ENCODE measurements at regions not wholly inside any gene's neighbourhood (a gene's known extent, or its start where the extent isn't known, plus 50 kb on each side); places are given as distances from the start of the nearest gene placed in this dataset.

DNA sequence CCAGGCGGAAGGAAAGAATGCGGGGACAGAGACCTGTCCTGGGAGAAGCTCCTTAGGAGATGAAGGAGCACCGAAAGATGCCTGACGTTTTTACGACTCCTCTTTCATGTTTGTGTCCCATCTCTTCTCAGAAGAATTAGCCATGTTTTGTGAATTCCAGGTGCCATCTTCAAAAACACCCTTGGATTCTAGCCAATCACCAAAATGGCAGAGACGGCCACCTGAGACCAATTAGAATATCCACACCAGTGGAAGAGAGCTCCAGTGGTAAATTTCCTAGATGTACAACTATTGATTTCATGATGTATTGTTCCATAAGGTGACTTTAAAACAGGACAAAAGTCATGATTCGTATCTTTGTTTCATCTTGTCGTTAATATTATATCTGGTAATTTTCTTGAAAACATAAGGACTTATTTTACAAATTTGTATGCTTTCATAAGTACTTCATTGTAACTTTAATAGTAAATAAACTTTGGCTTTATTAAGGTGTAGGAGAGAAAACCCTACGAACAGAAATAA, 62.3 kb upstream of the NUDT4 start:
- DNase-seq: no peak

GRCh38 chr12:93315907-93316622, 61.7 kb upstream of the NUDT4 start:
- no peak for DNase-seq

GRCh38 chr12:93316623-93316971, 61.1 kb upstream of the NUDT4 start:
- no peak for DNase-seq

- DNase-seq: peak; percentile 42 to 55
These were observed 60.5 kb upstream of the NUDT4 start for GRCh38 chr12:93317227-93317626.

DNA sequence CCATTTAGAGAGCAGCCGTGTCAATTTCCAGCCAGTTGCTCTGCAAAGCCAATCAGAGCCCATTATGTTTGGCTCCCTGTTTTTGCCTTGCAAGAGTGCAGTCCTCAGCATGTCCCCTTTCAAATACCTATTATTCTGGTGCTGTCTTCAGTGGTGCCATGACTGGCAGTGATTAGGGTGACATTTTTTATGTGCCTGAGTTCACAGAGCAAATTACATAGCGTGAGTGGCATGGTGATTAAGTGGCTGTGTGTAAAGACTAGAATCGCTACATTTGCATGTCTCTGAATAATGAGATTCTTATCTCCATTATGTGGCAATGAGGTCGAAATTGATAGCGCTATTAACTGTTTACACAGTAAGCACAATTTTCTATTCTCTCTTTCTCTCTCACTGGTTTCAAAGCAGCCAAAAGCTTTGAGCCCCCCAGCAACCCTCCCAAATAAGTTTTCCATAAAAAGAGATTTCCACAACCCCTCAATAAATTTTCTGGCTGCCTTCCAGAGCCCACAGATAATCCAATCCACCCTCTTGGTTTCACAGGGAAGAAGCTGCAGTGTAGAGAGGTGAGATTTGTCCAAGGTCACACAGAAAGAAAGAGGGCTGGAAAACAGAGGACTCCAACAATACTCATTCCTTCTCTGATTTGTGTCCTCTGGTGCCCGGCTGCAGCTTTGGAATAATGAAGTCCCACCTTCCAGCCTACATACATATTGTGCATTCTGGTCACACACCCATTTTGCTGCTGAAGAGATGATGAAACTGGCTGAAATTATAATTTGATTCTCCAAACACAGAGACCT, 58.8 kb upstream of the NUDT4 start:
- no peak for DNase-seq

DNA sequence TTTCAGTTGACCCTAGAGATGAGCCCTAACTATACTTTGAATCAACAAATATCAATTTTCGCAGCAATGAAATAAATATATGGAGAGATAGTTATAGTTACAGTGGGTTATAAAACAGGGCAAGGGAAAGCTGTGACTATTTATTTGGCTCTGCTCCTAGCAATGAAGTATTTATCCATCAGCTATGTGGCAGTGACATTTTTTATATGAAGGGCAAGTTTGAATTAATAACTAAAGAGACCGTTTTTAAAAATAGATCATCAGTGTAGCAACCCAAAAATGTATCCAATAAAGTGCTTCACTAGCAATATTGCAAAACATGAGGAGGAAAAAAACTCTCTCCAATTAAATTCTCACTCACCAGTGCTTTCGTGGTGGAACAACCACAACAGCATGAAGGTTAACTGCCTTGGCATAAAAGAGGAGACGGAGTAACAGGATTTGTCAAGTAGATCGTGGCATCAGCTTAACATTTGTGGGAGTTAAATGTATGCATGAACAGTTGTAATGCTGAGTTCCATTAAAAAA, 58.1 kb upstream of the NUDT4 start:
- no peak for DNase-seq

GRCh38 chr12:93322784-93323183, 54.9 kb upstream of the NUDT4 start:
- no peak for DNase-seq

- DNase-seq: no peak
These were observed 53.9 kb upstream of the NUDT4 start for GRCh38 chr12:93323625-93324329.

GRCh38 chr12:93325855-93326254, 51.9 kb upstream of the NUDT4 start:
- no peak for DNase-seq

Measured in Kasumi-1 (cell line).